Smooth muscle cell of the brain vasculature (primary cell): ENCODE measurements at regions not wholly inside any gene's neighbourhood (a gene's known extent, or its start where the extent isn't known, plus 50 kb on each side); places are given as distances from the start of the nearest gene placed in this dataset.

ENCODE experiments used
- DNase-seq: peaks from one replicate; pipeline ENCODE4 v3.0.0-alpha.2; 2012; ENCODE audit warnings: low read depth, low spot score

DNA sequence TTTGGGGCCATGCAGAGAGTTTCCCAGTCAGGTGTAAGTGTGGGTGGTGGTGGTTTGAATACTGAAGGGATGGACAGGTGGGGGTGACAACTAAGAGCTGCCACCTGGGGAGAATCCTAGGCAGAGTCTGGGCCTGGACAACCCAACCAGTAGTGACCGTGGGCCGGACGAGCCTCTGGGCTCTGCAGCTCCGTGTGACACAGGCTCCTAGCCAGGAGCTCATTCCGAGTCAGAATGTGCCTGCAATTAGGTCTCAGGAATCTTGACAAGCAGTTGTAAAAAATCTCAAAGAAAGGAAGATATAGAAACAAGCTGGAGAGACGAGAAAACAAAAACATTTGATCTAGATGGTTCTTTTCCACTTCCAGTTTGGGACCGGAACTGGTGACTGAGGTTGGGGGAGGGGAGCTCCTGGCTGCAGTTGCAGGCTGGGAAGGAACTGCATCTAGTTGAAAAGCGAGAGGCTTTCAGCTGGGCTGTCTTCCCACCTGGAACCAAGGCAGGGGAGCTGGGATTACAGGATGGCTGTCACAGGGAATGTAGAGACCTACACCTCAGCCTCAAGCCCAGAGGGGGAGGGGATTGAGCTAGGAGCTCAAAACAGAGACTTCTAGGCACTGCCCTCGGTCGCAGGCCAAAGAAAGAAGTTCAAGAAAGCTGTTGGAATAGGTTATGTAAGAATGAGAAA is 156.9 kb downstream of the PAX1 start:
- no peak for DNase-seq

DNA sequence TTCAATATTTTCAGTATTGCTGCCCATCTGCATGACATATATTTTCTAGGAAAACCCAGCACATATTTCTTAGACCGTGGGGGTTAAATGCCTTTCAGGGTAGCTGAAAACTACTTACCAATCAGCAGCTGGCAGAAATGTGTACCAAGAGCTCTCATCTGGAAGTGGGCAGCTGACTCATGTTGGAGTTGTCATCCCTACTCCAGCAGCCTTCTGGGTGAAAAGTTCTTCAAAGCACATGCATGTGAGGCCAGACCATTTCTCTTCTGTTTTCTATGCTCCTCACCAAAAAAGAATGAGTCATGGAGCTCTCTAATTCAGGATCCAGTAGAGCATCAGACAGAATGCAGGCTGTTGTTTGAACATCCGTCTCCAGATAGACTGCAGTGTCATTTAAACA is 135.5 kb downstream of the PAX1 start:
- DNase-seq = no peak

DNA sequence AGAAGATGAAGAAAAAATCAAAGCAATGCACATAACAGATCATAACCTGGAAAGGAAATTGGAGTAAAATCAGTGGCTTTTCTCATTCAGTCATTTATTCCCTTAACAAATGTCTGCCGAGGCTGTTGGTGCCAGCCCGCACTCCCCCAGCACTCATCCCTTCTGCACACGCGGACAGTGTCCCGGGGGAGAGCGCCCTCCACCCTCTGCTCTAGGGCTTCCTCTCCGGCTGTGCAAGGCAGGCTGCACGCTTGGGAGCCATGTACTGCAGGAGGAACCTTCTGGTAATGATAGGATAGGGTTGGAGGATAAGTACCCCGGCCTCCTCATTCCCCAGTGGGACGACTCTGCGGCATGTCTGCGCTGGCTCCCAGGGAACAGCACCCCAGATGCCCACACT is 134.5 kb downstream of the PAX1 start:
- no peak for DNase-seq

DNA sequence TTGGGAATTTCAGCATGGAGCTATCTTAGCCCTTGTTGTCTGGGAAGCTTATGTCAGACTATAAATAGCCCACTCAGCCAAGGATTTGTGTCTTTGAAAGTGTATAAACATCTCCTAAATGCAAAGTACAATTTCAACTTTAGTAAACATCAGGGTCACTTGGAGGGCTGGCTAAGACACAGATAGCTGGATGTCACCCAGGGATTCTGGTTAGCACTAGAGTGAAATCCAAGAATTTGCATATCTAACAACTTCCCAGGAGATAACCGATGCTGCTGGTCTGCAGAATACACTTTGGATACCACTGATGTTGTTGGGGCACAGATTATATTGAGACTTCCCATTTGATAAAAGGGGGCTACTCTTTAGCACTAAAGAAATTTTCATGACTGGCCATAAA is 130.9 kb downstream of the PAX1 start:
- DNase-seq = no peak

DNA sequence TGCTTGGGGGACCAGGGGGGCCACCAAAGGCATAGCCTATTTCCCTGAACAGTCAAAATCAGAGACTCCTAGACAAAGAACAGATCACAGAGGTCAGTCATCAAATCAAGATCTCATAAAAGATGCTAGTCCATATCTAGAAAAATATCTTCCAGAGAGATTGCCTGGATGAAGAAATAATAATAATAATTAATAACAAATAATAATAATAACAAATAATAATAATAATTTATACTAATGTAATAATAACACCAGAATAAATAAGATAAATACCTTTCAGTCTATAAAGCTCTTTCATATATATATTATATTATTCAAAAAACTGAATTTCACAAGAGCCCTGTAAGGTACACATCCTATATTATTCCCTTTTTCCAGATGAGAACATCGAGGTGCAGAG is 129.6 kb downstream of the PAX1 start:
- no peak for DNase-seq

DNA sequence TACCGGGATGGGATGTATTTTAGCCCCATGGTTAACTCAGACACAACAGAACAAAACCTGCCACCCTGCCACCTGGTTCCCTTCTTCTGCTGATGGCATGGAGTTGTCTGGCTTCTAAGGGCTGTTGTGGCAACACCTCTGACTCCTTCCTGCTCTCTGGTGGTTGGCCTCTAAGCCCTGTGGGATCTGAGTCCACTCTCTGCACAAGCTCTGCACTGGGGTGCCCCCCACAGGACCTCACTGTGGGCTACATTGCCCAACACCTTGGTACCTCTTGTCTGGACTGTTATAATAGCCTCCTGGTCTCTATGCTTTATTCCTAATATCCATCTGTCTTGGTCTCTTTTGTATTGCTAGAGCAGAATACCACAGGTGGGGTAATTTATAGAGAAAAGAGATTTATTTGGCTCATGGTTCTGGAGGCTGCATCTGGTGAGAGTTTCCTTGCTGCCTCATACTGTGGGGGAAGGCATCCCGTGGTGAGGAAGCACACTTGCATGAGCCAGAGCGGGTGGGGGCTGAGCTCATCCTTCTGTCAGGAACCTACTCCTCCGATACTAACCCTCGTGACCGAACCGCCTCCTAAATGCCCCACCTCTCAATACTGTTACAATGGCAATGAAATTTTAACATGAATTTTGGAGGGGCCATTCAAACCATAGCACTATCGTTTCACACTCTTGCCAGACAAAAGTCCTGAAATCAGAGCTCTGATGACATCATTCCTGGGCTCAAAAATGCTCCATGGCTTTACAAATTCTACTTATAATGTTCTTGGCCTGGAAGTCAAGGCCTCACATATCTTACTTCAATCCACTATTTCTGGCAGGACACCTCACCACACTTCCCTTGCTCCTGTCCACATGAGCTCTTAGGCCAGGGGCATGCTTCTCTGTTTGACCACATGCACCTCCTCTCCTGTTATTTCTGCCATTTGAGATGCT is 127.2 kb downstream of the PAX1 start:
- DNase-seq = no peak

DNA sequence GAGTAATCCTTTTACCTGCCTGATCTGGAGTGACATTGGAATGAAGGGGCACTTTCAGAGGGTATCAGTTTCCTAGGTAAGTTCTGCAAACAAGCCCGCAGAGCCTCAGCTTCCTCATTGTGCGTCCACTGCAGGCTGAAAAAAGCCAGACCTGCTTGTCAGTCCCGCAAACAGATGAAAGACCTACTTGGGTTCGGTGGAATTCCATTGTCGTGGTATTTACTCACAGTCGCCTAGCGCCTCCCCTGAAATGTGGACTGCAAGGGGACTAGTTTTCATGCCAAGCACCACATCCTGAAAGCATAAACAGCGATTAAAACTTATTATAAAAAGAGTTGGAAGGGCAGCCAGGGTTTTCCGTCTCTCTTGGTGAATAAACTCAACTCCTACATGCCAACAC is 121.5 kb downstream of the PAX1 start:
- no peak for DNase-seq

DNA sequence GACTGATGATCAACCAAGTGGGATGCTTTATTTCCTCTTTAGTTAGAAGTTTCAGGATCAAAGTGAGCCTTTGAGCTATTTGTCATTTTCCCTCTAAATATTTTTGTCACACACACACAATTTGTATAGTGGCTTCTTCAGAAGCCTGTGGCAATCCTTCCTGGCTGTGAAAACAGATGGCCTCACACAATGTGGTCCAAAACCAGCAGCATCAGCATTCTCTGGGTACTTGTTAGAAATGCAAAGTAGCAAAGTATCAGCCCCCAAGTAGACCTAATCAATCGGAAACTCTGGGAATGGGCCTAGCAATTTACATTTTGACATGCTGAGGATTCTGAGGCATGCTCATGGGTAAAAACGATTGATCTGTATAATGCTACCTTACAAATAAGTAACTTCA is 115.9 kb downstream of the PAX1 start:
- no peak for DNase-seq

DNA sequence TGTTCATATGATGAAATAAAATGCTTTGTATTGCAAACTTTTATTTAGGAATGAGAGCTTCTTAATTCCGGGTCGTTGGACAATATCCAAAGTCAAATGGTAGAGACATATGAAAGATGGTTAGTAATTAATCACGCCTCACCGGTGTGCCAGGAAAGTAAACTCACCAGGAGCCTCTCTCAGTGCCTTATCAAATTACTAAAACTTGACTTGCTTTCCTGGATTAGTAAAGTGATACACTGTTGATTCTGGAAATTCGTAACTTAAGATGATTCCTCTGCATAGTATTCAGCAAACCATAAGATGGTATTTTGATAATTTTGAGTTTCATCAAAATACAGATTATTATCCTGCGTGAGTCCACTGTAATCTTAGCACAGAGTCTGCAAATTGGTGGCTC is 115.2 kb downstream of the PAX1 start:
- DNase-seq = no peak

DNA sequence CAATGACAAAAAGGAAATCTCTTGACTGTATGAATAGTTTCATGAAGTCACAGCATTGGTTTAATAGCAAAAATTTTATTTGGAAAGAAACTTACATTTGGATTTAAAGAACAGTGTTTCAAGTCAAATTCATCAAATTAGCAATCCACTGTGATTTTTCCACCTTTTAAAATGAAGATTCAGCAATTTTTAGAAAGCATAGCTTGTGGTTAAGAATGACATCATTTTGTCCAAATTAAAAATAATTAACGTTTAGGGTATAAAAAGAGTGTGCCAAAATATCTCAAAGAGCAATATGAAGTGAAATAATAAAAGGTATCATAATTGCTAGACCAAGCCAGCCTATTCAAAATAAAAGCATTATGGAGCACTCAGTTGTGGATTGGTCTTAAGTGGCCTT is 114.6 kb downstream of the PAX1 start:
- DNase-seq = no peak

DNA sequence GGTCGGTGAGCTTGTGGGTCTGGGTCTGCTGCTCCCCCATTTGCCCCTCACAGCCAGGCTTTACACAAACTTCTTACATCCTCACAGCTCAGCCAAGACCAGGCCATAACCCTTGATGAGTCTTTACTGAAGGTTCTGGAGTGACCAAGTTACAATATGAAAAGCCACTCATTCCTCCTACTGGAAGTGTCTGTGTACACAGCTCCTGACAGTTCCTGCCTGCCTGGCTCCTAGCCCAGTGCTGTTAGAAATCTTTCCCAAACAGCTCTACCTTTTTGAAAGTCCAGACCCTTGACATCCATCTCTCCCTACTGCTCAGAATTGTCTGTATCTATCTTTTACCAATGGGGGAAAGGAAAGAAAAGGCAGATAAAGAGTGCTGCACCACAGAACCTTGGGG is 106.9 kb downstream of the PAX1 start:
- DNase-seq = no peak

DNA sequence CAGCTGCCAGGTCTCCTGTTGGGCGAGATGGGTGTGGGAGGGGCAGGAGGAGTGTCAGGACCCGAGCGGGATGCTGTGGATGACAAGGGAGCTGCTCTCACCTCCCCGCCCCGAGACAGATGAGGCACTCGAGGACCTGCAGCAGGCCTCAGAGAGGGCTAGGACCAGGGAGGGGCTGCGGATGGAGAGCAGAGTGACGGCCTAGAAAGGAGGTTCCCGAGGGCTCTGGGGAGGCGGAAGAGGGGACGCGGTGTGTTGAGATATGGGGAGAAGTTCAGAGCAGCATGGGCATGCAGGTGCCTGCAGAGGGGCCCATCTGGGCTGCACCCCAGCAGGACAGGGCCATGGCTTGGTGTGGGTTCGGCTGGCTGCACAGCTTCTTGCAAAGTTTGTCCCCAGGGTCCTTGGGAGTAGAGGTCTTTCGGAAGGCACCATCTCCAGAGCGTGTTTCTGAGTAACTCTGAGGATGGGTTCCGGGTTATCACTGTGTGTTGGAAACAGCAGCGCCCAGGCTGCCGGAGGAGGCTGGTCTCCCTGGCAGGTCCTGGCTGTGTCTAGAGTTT is 104.6 kb downstream of the PAX1 start:
- no peak for DNase-seq

DNA sequence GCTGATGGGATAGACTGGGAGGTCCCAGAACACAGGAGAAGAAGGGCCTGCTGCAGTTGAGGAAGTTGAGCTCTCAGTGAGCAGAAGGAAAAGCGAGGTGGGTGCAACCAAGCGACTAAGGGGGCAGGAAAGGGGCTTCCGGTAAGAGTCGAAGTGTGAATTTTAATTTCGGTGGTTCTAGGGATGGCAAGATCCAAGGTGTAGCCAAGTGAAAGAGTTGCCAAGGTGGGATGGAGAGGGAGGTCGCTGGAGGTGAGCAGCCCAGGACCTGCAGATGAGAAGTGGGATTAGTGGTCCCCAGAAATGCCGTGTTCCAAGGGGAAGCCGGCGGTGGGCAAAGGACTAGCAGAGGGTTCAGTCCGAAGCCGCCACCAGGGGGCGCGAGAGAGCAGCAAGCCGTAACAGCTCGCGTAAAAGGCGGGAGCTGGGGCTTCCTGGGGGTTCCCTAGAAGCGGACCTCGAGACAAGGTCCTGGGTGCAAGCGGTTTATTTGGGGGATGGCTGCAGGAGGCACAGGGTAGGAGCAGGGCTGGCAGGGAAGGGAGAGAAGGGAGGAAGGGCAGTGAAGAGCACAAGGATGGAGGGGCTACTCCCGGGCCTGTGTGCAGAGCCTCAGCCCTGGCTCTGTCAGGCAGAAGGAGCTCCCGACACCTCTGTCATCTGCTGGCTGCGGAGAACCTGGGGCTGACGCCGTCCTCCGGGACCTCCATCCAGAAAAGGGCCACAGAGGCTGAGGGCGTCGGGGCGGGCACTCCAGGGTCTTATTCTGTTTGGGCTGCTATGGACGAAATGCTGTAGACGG is 103.6 kb downstream of the PAX1 start:
- DNase-seq = no peak

DNA sequence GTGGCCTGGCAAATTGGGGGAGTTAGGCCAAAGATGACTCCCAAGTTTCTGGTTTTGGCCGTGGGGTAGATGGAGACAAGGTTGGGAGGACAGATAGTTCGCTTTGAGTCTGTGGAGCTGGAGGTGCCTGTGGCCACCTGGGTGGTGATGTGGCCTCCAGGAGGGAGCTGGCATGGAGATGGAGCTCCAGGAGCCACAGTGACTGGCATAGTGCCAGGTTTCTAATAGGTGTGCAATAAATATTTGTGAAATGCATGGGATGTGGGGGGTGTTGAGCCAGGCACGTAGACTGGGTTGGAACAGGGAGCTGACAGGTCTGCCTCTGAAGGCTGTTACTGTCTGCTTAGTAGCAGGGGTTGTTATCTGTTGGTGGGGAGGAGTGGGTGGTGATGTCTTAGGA is 102.7 kb downstream of the PAX1 start:
- no peak for DNase-seq

DNA sequence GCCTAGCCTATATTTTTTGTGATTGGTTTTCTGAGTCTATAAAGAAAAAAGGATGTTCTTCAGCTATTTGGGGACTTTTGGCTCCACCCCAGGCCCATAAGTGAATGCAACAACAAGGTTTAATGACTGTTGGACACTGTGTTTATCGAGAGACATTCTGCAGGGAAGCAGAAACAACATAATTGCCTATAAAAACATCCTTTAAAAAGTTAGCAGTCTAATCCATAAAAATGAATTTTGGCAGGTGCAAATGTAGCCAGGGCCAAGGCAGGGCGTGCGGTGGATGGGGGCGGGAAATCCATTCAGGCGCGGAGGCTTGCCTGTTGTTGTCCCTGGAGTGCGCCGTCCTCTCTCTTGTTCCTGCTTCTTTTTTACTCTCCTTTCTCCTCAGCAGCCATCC is 99.3 kb downstream of the PAX1 start:
- DNase-seq = no peak

DNA sequence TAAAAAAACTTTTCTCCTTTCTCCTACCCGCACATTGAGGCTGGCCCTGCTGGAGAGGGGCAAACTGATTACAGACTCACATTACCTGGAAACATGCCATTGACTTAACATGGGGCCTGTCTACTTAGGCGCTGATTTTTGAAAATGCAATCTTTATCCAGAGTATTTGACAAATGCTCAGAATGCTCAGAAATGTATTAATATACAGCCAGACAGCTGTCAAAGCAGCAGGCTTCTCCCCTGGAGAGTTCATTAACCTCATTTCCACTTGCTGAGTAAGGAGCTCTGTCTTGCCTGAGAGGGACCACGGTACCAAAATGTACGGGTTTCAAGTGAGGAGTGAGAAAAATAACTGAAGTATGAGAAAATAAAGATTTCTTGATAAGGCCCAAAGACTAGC is 95.7 kb downstream of the PAX1 start:
- no peak for DNase-seq

DNA sequence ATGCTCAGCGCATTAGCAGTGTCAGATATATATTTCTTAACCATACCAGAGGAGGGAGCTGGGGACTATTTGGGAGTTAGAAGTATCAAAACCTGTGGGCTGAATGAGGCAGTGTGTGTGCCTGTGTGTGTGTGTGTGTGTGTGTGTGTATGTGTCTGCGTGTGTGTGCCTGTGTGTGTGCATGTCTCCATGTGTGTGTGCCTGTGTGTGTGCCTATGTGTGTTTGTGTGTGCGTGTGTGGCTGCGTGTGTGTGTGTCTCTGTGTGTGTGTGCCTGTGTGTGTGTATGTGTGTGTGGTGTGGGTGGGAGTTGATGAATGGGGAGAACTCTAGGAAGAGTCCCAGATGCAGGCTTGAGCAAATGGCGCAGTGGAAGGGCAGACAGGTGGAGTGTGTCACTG is 92.9 kb downstream of the PAX1 start:
- DNase-seq = no peak

DNA sequence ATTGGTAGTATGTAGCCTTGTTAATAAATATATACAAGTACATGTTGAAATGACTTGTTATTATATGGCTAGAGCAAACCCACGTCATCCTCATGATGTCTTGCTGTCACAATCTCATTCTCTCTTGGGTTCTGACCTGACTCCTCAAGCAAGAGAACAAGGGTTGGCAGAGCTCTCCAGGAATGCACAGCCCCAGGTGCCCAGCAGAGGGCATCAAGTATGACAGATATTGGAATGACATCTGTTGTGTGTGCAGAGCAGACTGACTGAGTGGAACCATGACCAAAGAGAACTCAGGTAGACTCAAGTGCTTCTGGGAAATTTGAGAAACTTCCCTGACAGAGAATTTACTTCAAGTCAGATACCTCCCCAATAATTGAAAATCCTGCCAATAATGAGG is 90.6 kb downstream of the PAX1 start:
- no peak for DNase-seq

DNA sequence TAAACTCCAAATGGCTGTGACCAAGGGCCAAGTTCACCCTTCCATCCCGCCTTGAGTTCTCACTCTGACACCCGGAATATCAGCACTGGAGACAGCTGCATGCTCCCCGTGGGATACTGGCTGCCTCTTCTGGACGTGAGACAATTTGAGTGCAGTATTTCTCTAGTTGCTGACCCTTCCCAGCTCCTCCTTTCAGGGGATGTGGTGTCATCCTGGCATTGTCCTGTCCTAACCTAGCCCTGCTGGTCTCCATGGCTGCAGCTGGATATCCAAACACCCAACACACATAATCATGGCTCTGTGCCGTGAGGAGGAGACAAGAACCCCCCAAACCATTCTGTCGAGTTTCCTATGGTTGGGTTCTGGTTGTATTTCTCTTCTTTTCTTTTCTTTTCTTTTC is 82.6 kb downstream of the PAX1 start:
- DNase-seq = no peak

DNA sequence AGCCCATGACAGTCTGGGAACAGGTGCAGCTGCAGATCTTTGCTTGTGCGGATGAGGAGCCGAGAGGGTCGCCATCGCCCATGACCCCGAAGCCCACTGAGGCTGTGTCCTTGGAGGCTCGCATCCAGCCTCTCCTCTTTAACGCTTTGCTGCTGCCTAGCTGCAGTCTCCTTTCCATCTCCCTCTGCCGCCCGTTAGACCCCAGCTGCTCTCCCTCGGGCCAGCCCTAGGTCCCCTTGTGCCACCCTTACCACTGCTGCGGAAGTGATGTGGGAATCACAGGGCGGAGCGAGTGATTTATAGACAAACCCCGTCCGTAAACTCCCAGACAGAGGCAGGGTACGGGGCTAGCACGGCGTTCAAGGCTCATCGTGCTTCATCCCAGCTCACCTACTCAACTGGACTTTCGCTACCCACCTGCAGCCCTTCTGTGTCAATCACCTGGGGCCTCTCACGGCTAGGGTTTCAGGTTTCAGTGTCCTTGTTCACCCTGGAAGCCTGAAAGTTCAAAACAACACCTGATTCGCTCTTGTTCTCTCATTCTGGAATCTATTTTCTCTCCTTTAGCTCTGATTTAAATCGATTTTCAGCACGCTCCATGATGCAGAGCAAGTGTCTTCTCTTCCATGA is 76.1 kb downstream of the PAX1 start:
- DNase-seq = no peak

DNA sequence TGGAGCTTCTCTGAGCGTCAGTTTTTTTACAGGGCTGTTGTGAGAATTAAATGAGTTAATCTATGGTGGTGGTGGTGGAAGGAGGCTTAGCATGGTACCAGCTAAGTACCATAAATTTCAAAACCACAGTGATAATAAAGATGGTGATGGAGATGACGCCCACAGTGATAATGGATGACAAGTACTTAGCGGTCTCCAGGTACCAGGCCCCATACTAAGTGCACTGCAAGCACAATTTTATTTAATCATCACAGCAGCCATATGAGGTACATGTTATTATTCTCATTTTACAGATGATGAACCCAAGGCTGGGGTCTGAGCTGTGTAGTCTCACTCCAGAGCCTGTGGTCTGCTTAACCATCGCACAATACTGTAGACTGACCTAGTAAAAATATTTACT is 75.1 kb downstream of the PAX1 start:
- DNase-seq = no peak
